HG03457 (cell line): ENCODE measurements at regions not wholly inside any gene's neighbourhood (a gene's known extent, or its start where the extent isn't known, plus 50 kb on each side); places are given as distances from the start of the nearest gene placed in this dataset.
"Not testable (repeated sequence)": the region's sequence is repeated elsewhere in the genome, so short reads cannot be mapped to it uniquely, and the experiment has no call there.

ENCODE experiments used
- ATAC-seq: cut with Tn5 transposase; IDR thresholded peaks from one replicate; pipeline ENCODE4 v1.9.1; 2021; ENCODE audit warnings: moderate number of reproducible peaks; ENCODE audit not compliant: unreplicated experiment

DNA sequence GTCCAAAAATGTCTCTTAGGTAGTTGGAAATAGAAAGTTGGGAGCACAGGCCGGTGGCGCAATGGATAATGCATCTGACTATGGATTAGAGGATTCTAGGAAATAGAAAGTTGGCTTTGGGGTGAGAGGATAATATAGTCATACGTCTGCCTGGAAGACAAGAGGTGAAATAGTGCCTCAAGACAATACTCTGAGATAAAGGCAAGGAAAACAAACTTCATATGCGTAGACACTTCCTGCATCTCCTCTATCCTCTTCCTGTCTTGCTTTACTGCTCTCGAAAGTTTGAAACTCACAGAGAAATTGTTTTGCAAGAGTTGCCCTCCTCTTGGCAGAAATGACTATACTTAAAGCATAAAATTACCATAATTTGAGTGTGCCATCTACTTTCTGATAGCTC is 153.2 kb upstream of the FBXL7 start:
- ATAC-seq: no peak

DNA sequence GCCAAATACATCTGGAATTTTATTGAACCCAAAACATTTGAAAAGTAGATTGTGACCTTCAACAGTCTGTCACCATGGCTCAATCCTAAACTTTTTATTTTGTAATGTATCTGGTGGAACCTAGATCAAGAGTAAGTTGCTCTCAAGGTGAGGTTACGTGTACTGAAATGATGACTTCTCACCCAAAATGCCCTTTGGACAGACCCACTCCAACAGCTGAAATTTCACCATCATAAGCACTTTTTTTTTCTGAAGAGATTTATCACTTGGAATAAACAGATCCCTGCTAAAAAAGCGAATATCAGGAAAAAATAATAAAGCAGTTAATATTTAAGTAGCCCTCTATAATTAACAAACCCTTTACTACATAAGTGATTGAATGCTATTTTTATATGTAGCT is 155.0 kb upstream of the FBXL7 start:
- no peak for ATAC-seq

DNA sequence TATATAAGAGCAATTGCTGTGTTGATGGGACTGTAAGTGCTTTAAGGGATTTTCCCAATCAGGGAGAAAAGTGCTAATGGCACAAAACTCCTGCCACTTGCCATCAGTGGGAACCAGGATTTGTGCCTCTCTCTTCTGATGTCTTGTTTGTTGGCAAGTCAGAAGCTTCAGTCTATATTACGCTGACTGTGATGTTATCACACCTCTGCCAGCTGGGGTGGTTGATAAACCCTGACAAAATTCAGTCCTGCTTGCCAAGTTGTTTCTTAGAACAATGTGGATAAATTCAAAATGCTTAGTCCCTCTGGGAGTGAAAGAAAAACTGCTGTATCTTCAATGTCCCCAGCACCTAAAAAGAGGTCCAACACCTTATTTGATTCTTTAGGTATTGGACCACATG is 161.4 kb upstream of the FBXL7 start:
- ATAC-seq: no peak

DNA sequence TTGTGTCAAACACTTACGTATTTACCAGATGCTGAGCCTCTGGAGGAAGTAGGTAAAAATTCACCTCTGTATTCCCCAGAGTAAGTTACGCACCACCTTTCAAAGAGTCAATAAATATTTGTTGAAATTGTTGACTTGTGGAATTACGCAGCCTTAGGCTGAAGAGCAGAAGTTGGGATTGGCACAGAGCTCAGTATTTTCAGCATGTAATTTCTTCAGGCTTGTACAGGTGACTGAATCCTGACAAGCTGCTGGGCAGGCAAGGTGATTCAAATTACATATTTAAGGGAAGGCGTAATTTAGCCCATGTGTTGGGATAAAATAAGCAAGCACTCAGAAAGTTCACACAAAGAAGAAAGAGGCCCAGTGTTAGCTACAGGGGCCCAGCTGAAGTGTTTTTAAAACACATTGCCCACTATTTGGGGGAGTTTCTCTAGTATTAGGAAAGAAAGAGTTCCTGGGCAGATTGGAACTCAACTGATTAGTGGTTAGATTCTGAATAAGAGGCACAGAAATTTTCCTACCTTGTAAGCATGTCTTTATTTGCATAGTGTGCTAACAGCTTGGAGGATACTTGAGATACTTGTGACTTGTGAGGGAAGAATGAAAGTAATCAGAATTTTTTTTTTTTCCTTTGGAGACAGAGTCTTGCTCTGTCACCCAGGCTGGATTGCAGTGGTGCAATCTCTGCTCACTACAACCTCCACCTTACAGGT is 165.3 kb upstream of the FBXL7 start:
- no peak for ATAC-seq

DNA sequence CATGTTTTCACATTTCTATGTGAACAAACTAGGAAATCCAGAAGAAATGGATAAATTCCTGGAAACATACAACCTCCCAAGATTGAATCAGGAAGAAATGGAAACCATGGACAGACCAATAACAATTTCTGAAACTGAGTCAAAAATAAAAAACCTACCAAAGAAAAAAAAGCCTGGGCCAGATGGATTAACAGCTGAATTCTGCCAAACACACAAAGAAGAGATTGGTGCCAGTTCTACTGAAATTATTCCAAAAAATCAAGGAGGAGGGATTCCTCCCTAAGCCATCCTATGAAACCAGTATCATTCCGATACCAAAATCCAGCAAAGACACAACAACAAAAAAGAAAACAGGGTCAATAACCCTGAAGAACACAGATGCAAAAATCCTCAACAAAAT is 166.9 kb upstream of the FBXL7 start:
- no peak for ATAC-seq

DNA sequence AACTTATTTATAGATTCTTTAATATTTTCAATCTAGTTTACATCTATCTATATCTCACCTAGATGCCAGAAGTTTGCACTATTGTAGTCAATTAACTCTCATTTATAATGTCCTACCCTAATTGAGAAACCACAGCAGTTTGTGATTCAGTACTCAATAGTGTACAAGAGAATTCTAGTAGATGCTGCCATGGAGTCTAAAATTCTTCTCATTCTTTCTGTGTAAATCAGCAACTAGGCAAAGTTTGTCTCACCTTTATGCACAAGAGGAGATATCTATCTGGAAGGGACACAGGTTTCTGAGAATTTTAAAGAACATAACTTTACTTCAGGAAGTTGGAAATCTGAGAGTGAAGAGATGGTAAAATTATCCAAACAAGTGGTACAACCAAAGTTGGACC is 173.0 kb upstream of the FBXL7 start:
- ATAC-seq: no peak

DNA sequence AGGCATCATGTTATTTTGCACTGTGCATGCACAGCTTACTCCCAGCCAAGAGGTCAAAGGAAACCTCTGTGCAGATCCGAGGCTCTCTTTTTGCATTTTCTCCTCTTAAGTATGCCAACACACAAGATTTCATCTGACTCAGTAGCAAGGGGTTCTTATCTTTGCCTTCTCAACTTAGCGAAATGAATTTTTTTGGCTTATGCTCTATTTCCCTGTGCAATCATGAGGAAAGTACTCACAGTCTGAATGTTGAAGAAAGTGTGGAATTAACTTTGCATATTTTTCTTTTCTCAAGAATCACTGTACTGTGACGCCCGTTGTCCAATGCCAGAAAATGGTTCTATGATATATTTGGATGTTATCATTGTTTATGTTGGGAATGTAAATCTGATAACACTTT is 173.5 kb upstream of the FBXL7 start:
- ATAC-seq: no peak

DNA sequence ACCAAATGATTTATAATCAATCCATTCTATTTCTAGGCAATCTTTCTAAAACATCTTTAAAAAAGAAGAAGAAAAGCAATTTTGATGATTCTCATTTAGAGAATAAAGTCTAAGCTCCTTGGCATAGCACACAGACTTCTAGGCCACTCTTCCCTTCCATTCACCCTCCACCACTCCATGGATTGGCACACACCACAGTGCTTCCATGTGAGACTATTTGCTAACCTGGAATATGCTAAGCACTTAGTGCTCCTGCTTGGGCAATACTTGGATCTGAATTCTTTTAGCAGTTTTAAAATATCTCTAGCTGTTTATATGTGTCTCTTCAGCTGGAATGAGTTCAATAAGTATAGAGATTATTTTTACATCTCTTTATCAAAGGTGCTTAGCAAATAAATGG is 177.6 kb upstream of the FBXL7 start:
- no peak for ATAC-seq

DNA sequence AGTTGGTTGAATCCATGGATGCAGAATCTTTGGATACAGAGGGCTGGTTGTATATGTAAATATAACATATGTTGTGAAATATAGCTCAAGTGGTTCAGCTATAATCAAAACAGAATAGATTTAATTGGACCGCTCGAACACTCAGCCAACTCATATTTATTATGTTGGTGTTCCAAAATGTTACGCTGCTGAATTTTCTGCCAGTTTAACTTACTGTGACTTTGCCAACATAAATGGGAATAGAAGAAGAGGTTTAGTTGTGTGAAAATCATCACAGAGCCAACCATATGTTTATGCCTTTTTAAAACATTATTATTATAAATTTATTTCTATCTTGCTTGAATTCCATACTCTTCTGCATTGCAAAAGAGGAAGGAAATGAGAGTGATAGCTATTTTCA is 178.2 kb upstream of the FBXL7 start:
- ATAC-seq: no peak

DNA sequence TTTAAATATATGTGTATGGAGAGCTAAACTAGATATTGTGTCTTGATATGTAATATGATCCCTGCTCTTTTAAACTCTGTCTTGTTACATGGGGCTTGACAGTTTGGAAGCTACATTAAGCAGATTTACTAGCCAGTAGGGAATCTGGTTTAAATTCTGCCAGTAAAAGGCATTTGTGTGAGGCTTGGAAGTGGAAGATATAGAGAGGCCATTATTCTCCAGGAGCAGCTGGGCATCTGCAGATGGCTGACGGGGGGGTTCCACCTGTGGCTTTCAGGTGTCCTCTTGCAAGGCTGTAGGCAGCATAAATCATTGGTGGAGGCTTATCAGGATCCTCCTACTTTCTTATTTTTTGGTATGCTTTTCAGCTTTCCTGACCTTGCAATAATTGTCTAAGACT is 179.1 kb upstream of the FBXL7 start:
- ATAC-seq: no peak

DNA sequence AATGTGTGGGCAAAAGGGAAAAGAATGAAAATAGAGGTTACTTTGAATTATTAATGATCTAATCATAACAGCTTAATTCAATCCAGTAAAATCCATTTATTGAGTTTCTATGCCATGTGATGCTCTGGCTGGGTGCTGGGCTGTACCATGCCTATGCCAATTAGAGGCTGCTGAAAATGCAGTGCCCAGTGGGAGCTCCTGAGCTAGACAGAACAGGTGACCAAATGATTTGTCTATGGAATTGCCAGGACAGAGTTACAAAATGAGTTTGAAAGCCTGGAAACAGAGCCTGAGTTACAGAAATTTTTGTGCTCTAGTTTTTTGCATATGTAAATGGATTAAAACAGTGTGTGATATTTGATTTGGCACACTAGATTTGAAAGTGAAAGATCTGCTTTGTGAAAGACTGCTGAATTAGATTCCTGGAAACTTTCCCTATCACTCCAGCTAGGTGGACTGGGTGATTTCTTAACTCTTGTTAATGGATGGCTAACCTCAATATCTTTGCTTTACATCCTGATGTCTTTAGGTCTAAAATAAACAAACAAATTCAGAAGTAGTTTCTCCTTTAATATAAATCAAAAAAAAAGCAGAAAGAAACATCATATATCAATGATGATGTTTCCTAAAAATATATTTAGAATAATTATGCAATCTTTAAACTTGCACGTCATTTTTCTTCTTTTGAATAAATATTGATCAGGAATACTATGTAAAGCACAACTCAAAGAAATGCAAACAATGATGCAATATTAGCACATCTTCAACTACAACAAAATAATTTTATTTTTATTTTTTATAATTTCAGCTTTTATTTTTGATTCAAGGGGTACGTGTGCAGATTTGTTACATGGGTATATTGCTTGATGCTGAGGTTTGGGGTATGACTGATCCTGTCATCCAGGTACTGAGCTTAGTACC is 194.8 kb upstream of the FBXL7 start:
- ATAC-seq: no peak

DNA sequence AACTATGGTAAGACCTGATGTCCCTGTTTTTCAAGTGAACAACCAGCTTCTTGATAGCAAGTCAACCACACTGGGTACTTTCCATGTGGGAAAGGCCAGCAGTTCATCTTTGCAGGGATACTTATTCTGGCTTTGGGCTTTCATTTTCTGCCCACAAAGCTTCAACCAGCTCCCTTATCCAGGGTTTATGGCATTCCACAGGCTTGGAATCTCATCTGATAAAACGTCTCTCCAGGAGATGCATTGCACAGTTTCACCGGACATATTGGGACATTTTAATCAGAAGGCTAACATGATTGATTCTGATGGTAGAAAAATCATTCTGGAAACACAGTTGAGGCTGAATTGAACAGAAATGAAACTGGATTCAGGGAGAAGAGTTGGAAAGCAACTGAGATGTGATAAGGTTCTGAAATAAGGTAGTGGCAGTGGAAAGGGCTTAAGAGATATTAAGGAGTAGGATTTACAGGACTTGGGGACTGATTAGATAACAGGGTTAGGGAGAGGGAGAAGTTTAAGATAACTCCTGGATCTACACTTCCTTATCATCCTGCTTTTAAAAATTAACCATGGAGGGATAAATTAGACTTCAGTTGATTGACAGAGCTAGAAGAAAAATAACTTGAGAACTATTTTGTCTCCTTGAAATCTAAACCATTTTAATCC is 195.8 kb upstream of the FBXL7 start:
- ATAC-seq: no peak

DNA sequence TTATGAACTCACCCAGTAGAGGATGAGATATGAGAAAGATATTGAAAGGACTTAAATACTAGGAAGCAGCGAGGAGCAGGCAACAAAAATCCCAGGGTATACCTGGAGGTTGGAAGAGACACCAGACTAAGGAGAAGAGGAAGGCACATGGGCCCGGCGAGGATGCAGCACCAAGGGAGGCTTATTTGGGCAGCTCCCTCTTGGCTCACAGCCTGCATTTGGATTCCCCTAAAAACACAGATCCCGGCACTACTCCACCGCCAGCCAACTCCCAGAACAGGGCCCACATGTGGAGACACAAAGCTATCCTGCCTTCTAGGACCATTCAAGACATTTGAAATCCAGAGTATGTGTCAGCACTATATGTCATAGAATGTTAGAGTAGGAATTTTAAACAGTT is 199.8 kb upstream of the FBXL7 start:
- no peak for ATAC-seq

DNA sequence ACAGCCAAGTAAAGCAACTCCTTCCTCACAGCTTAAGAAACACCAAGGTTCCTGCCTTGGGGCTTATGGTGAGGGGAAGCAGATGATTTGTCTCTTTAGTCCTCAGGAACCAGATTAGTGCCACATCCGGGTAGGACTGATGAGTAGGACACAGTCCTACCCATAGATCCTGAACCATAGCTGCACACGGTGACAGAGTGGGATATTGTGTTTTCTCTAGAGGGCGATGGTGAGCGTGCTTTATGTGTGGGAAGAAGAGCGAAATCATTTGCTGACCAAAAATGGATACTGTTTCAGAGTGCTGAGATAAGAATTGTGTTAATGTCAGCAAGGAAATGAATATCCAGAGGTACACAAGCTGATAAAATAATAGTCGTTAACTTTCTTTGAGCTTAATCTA is 209.0 kb upstream of the FBXL7 start:
- no peak for ATAC-seq

DNA sequence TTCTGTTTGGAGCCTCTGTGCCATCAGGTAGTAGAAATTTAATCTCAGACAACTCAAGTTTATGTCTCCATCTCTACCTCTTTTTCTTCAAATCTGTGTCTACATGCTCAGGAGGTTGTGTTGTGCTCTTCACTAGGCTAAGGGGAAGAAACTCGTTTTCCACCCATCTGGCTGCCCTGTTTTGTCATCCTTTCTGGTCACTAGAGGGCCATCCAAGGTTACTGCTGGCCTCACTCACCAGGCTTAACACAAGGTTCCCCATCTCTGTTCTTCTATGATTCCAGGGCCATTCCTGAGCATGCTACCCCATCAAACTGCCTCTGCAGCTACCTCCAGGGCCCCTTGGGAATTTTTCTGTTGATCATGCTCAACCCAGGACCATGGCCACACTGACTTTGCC is 213.3 kb upstream of the FBXL7 start:
- no peak for ATAC-seq

DNA sequence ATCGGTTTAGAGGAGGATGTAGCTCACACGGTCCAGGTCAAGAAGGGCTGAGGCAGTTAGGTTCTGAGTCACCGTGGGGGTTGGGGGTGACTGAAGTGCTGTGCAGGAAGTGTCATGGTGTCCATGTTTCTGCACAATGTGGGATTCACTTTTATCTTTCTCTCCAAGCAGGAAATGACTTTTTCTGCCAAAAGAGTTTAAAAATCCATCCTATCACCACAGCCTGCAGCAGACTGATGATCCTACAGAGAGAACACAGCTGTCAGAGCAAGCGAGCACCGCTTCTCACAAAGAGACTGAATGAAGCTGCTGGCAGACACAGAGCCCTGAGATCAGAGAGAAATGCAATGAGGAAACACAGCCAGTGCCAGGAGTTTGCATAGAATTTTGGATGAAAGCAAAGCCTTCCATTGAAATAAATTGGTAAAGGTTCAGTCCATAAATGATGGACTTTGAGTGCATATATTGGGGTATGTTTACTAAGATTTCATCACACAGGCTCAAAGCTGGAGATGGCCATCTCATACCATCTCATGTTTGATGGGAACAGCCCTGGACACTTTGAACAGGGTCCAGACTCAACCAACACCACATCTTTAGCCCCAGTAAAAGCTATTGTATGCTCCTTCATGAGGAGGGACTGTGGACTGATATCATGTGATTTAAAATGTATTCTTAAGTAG is 213.9 kb upstream of the FBXL7 start:
- ATAC-seq: no peak

DNA sequence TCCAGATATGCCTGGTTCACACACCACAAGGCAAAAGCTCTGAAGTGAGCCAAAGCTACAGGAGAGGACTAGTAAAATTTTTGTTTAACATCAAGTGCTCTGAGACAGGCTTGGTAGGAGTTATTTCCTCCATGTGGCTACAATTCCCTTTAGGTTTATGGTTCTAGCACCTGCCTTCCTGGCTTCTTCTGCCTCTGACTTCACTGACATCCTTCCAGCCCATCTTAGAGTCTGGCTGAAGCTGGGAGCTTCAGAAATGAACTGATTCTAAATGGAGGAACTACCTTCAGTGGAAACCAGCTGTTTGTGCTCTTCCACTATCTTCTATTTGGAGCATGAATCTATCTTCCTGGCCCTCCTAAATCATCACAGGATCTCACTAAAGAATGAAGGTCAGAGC is 215.3 kb upstream of the FBXL7 start:
- no peak for ATAC-seq

DNA sequence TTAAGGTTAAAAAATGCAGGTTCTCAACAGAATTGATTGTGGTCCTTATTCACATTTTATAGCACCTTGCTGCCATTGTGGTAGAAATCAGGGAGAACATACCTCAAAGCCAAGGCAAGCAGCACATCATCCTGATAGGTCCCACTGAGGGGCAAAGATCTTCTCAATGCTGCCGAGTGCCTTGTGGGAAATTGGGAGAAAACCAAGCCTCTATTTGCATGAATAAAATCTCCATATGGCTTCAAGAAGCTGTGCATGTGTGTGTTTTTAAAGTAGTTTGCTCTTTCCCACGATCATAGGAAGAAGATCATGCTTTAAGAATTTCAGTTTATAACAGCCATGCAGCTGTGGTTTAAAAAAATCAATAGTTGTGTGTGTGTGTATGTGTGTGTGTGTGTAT is 216.9 kb upstream of the FBXL7 start:
- ATAC-seq: no peak

DNA sequence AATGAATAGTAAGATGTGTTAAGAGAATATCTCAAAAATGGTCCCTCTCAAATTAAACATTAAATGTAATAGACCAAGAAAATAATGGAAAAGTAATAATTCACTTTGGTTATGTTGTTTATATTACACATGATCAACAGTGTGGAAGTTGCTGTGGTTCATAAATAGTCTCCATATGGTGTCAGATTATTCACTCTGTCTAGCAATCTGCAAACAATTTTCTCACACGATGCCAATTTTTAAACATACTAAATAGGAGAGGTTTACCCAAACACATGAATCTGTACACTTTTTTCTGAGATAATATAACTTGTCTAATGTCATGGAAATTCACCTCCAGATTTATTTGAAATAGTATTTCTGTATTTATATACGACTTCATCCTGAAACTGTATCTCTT is 217.4 kb upstream of the FBXL7 start:
- ATAC-seq: no peak

DNA sequence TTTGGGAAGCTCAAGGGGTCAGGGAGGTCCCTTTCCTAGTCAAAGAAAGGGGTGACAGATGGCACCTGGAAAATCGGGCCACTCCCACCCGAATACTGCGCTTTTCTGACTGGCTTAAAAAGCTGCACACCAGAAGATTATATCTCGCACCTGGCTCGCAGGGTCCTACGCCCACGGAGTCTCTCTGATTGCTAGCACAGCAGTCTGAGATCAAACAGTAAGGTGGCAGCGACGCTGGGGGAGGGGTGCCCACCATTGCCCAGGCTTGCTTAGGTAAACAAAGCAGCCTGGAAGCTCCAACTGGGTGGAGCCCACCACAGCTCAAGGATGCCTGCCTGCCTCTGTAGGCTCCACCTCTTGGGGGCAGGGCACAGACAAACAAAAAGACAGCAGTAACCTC is 228.4 kb upstream of the FBXL7 start:
- ATAC-seq: not testable (repeated sequence)

DNA sequence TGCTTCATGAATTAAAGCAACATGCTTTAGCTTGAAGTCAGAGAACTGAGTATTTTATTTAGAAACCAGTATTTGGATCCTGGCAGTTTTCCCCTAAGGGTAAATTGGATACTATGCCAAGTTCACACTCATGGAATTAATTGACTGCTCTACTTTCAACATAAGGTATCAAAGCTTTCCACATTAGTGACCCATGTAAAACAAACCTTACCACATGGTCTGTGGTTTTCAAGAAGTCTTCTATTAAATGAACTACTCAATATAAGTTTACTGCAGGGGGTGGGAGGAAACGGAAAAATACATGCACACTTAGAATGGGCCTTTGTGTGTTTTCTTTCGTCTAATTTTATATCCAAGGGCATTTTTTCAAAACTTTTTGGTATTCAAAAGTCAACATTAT is 232.0 kb upstream of the FBXL7 start:
- no peak for ATAC-seq
